ENCODE measurements at regions not wholly inside any gene's neighbourhood (a gene's known extent, or its start where the extent isn't known, plus 50 kb on each side); places are given as distances from the start of the nearest gene placed in this dataset.

GRCh38 chr10:30254926-30255325 lies 94.2 kb downstream of the MTPAP start:
- Histone ChIP-seq H3K27ac (ENCODE audit: insufficient read depth, low read depth, low read length) (no peak overlapping the region), H3K9ac (replicated peaks; ENCODE audit: extremely low read depth, insufficient read depth, low read length) (no peak overlapping the region), H3K79me2 (ENCODE audit: control insufficient read depth, insufficient read depth, low read length) (no peaks in the 10 kb centered on the region), H3K36me3 (ENCODE audit: control insufficient read depth in 2 of 2, extremely low read depth in 1 of 2, insufficient read depth in 2 of 2, low read length in 2 of 2) (no peaks in the 10 kb centered on the region), H4K20me1 (replicated peaks; ENCODE audit: control insufficient read depth, extremely low read depth, insufficient read depth, low read length) (no peaks in the 10 kb centered on the region), H3K9me3 (replicated peaks; ENCODE audit: control insufficient read depth, insufficient read depth, low read length) (no peaks in the 10 kb centered on the region), H3K4me2 (ENCODE audit: insufficient read depth, low read length) (no peak overlapping the region), H3K9me1 (replicated peaks; ENCODE audit: control insufficient read depth, extremely low read depth, insufficient read depth, low read length) (no peaks in the 10 kb centered on the region), H3K4me1 (ENCODE audit: control insufficient read depth, extremely low read depth, insufficient read depth, low read length) (no peaks in the 10 kb centered on the region), H3K27me3 (ENCODE audit: control insufficient read depth in 2 of 2, insufficient read depth in 2 of 2, low read length in 2 of 2) (peaks cover 2 to 3% of the 10 kb centered on the region in 2 experiments), H2AFZ (ENCODE audit: low read depth, low read length) (no peak overlapping the region), H3K4me3 (replicated peaks in 1 of 3; ENCODE audit: insufficient read depth in 1 of 3, low read depth in 1 of 3, low read length in 3 of 3) (no peak overlapping the region)
- ChIA-PET POLR2A (no interaction called here), CTCF (interaction anchor here (1.5 kb wide), 1 partner anchor 15 kb away, joined by 5 read pairs; no protein-coding TSS in a partner anchor)
- no peak for DNase-seq (ENCODE audit: low read depth, low spot score)
- TF ChIP-seq JUN (IDR thresholded peaks at IDR 0.05; ENCODE audit: borderline replicate concordance, insufficient read depth, insufficient read length, low read depth) (no peak), EZH2 (IDR thresholded peaks at IDR 0.05; ENCODE audit: borderline replicate concordance, low read depth, low read length, severe bottlenecking) (no peak), POLR2A (IDR thresholded peaks at IDR 0.05; ENCODE audit: low read depth, low read length) (no peak), GATA2 (IDR thresholded peaks at IDR 0.05; ENCODE audit: insufficient read depth, insufficient read length, low read depth, low read length) (no peak), MYC (IDR thresholded peaks at IDR 0.05; ENCODE audit: low read depth, low read length) (no peak), CTCF (IDR thresholded peaks at IDR 0.05; ENCODE audit: extremely low read depth in 1 of 2, insufficient read depth in 1 of 2, low read depth in 1 of 2, low read length in 2 of 2) (no peak), FOS (IDR thresholded peaks at IDR 0.05; ENCODE audit: borderline replicate concordance, insufficient read depth, low read length) (no peak), POLR2AphosphoS5 (IDR thresholded peaks at IDR 0.05; ENCODE audit: insufficient read depth, low read depth, low read length) (no peak), MAX (IDR thresholded peaks at IDR 0.05; ENCODE audit: insufficient read depth, insufficient read length) (no peak)
- FAIRE-seq: no peak
- intact Hi-C loops (cut with micrococcal nuclease): no loop called here
- dilution Hi-C loops (cut with MboI; ENCODE audit: extremely low pct_ligation_motif_present, low sequenced_read_pairs): no loop called here
- no TSS peak for BruUV-seq (replicated peaks)

All from endothelial cell of umbilical vein (primary cell).